Caco-2 (cell line): ENCODE measurements at regions not wholly inside any gene's neighbourhood (a gene's known extent, or its start where the extent isn't known, plus 50 kb on each side); places are given as distances from the start of the nearest gene placed in this dataset.

Experiments
- BruUV-seq: library from RNA; stranded (reverse); fragments of 400-500 nt; replicated peaks from 2 replicates; lab custom pipeline; 2021; lab: Mats Ljungman, UMichigan
- CTCF ChIA-PET: fragments of 300-600 bp; sonication (Branson Sonifier 250); formaldehyde crosslinking; loops from one replicate; lab custom pipeline; 2022; ENCODE audit warnings: antibody characterized with exemption; lab: Charles Lee
- POLR2A ChIA-PET: fragments of 300-600 bp; sonication (Branson Sonifier 250); formaldehyde crosslinking; loops from one replicate; lab custom pipeline; 2022; ENCODE audit warnings: antibody characterized with exemption; lab: Charles Lee
- DNase-seq, 2 experiments: peaks; one replicate each; pipeline versions ENCODE4 v3.0.0 to v3.0.0-alpha.2; 2020 to 2022
- H3K27me3 ChIP-seq: replicated peaks from 2 replicates; pipeline ENCODE4 v1.6.0; 2011; ENCODE audit warnings: low read length; ENCODE audit not compliant: control insufficient read depth, insufficient read depth
- H3K36me3 ChIP-seq: 2 replicates; pipeline ENCODE4 v1.5.1; 2011; ENCODE audit warnings: low read length; ENCODE audit not compliant: control insufficient read depth, insufficient read depth
- H3K4me1 ChIP-seq: fragments of 250-450 bp; sonication (Bioruptor Pico); 2 replicates; pipeline ENCODE4 v1.5.1; 2020; ENCODE audit warnings: mild to moderate bottlenecking
- H3K4me3 ChIP-seq: 2 replicates; pipeline ENCODE4 v1.5.1; 2011; ENCODE audit warnings: low read depth, mild to moderate bottlenecking, control low read depth, low read length
- H3K9me3 ChIP-seq: fragments of 250-450 bp; sonication (Bioruptor Pico); 2 replicates; pipeline ENCODE4 v1.5.1; 2020; ENCODE audit warnings: mild to moderate bottlenecking, moderate library complexity
- H3K27ac Mint-ChIP-seq: one replicate; pipeline ENCODE4 v1.8.0; 2022; ENCODE audit warnings: mixed read lengths; ENCODE audit not compliant: unreplicated experiment
- H3K27me3 Mint-ChIP-seq: one replicate; pipeline ENCODE4 v1.8.0; 2022; ENCODE audit warnings: mixed read lengths; ENCODE audit not compliant: insufficient read depth, unreplicated experiment
- H3K36me3 Mint-ChIP-seq: one replicate; pipeline ENCODE4 v1.8.0; 2022; ENCODE audit warnings: mild to moderate bottlenecking, mixed read lengths; ENCODE audit not compliant: insufficient read depth, unreplicated experiment
- H3K4me1 Mint-ChIP-seq: one replicate; pipeline ENCODE4 v1.8.0; 2022; ENCODE audit warnings: low read depth, mixed read lengths; ENCODE audit not compliant: unreplicated experiment
- H3K4me3 Mint-ChIP-seq: one replicate; pipeline ENCODE4 v1.8.0; 2022; ENCODE audit warnings: mild to moderate bottlenecking, moderate library complexity, mixed read lengths; ENCODE audit not compliant: unreplicated experiment
- H3K9me3 Mint-ChIP-seq: one replicate; pipeline ENCODE4 v1.8.0; 2022; ENCODE audit warnings: mixed read lengths; ENCODE audit not compliant: unreplicated experiment
- CTCF ChIP-seq, 2 experiments: fragments of 200-600 bp in 1 of 2; IDR thresholded peaks; 1 replicate in 1 of 2; 2 replicates in 1 of 2; pipeline versions ENCODE4 v1.5.1 to v1.8.0; 2011 to 2022; ENCODE audit warnings: antibody characterized with exemption in 1 of 2, control low read depth in 1 of 2, inconsistent platforms in 1 of 2, low read depth in 1 of 2, low read length in 1 of 2, mild to moderate bottlenecking in 1 of 2, moderate library complexity in 1 of 2; ENCODE audit not compliant: insufficient read depth in 1 of 2, severe bottlenecking in 1 of 2, unreplicated experiment in 1 of 2
- intact Hi-C: fragments of 100-400 bp; cut with micrococcal nuclease; formaldehyde crosslinking; loops from one replicate; pipeline ENCODE4 v1.10.0; 2022; ENCODE audit not compliant: unreplicated experiment

GRCh38 chr7:69088185-69088584 is 510.1 kb upstream of the AUTS2 start:
- Mint-ChIP-seq H3K4me3 (no peak overlapping the region), H3K27me3 (no peaks in the 10 kb centered on the region), H3K27ac (no peak overlapping the region), H3K9me3 (peaks cover 47% of the 10 kb centered on the region), H3K36me3 (no peaks in the 10 kb centered on the region), H3K4me1 (no peaks in the 10 kb centered on the region)
- Histone ChIP-seq H3K4me3 (no peak overlapping the region), H3K27me3 (no peaks in the 10 kb centered on the region), H3K9me3 (peaks cover 16% of the 10 kb centered on the region), H3K36me3 (no peaks in the 10 kb centered on the region), H3K4me1 (no peaks in the 10 kb centered on the region)
- TF ChIP-seq CTCF (IDR thresholded peaks at IDR 0.05; ENCODE audit: insufficient read depth in 1 of 2, low read depth in 1 of 2, low read length in 1 of 2, severe bottlenecking in 1 of 2, unreplicated experiment in 1 of 2) = no peak
- DNase-seq = no peak
- POLR2A ChIA-PET = no interaction called here
- intact Hi-C loops = no loop called here
- no TSS peak for BruUV-seq
- CTCF ChIA-PET = no interaction called here

- H3K4me3 ChIP-seq = no peak overlapping the region
- H3K4me1 ChIP-seq = no peaks in the 10 kb centered on the region
- no peaks in the 10 kb centered on the region for H3K27me3 Mint-ChIP-seq
- H3K27ac Mint-ChIP-seq = no peak overlapping the region
- no peaks in the 10 kb centered on the region for H3K36me3 ChIP-seq
- no peak for DNase-seq
- intact Hi-C loops = no loop called here
- H3K4me3 Mint-ChIP-seq = no peak overlapping the region
- no peaks in the 10 kb centered on the region for H3K4me1 Mint-ChIP-seq
- no peaks in the 10 kb centered on the region for H3K36me3 Mint-ChIP-seq
- BruUV-seq = no TSS peak
- ChIA-PET POLR2A (no interaction called here), CTCF (no interaction called here)
- TF ChIP-seq CTCF (IDR thresholded peaks at IDR 0.05; ENCODE audit: insufficient read depth in 1 of 2, low read depth in 1 of 2, low read length in 1 of 2, severe bottlenecking in 1 of 2, unreplicated experiment in 1 of 2) = no peak
- peaks cover 53% of the 10 kb centered on the region for H3K9me3 Mint-ChIP-seq
- H3K27me3 ChIP-seq = no peaks in the 10 kb centered on the region
- peaks cover 13% of the 10 kb centered on the region for H3K9me3 ChIP-seq
Observed at GRCh38 chr7:69090936-69091335, 507.3 kb upstream of the AUTS2 start.

- Histone ChIP-seq H3K4me3 (no peak overlapping the region), H3K27me3 (no peaks in the 10 kb centered on the region), H3K36me3 (no peaks in the 10 kb centered on the region), H3K9me3 (peaks cover 8% of the 10 kb centered on the region; the same call in 1 of the 2 replicates), H3K4me1 (no peaks in the 10 kb centered on the region)
- ChIA-PET POLR2A (no interaction called here), CTCF (no interaction called here)
- H3K27me3 Mint-ChIP-seq = no peaks in the 10 kb centered on the region
- no peaks in the 10 kb centered on the region for H3K4me1 Mint-ChIP-seq
- no peak overlapping the region for H3K4me3 Mint-ChIP-seq
- intact Hi-C loops = no loop called here
- H3K27ac Mint-ChIP-seq = no peak overlapping the region
- H3K36me3 Mint-ChIP-seq = no peaks in the 10 kb centered on the region
- no TSS peak for BruUV-seq
- no peak for DNase-seq
- H3K9me3 Mint-ChIP-seq = peaks cover 58% of the 10 kb centered on the region
- no peak for TF ChIP-seq CTCF (IDR thresholded peaks at IDR 0.05; ENCODE audit: insufficient read depth in 1 of 2, low read depth in 1 of 2, low read length in 1 of 2, severe bottlenecking in 1 of 2, unreplicated experiment in 1 of 2)
Observed at GRCh38 chr7:69091521-69091920, 506.8 kb upstream of the AUTS2 start.
